Loucy (cell line): ENCODE measurements at regions not wholly inside any gene's neighbourhood (a gene's known extent, or its start where the extent isn't known, plus 50 kb on each side); places are given as distances from the start of the nearest gene placed in this dataset.

Experiments
- EZH2phosphoT487 ChIP-seq: fragments of 200-600 bp; IDR thresholded peaks from 2 replicates; pipeline ENCODE4 v1.6.1; 2018; ENCODE audit warnings: antibody characterized with exemption, mild to moderate bottlenecking, moderate library complexity, borderline replicate concordance
- TF ChIP-seq, protein P1 (sequence below): fragments of 200-600 bp; sonication (generic); conservative IDR thresholded peaks from 2 replicates; pipeline ENCODE4 v1.5.1; 2014; ENCODE audit warnings: mild to moderate bottlenecking, antibody characterized with exemption, low read length

DNA sequence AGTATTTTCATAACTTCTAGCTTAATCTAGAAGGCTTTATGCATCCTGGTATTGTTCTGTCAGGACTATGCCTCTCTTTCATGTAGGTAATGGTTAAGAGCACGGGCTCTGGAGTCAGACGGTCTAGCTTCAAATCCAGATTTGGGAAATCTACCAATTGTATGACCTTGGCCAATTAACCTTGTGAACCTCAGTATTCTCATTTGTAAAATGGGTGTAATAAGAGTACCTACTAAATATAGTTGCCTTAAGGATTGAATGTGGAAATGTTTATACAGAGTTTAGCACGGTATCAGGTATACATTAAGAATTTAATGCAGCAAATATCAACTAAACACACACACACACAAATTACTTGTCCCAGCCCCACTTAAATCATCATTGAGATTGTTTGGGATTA is 97.3 kb upstream of the RAB3GAP2 start:
- TF ChIP-seq, protein P1, sequence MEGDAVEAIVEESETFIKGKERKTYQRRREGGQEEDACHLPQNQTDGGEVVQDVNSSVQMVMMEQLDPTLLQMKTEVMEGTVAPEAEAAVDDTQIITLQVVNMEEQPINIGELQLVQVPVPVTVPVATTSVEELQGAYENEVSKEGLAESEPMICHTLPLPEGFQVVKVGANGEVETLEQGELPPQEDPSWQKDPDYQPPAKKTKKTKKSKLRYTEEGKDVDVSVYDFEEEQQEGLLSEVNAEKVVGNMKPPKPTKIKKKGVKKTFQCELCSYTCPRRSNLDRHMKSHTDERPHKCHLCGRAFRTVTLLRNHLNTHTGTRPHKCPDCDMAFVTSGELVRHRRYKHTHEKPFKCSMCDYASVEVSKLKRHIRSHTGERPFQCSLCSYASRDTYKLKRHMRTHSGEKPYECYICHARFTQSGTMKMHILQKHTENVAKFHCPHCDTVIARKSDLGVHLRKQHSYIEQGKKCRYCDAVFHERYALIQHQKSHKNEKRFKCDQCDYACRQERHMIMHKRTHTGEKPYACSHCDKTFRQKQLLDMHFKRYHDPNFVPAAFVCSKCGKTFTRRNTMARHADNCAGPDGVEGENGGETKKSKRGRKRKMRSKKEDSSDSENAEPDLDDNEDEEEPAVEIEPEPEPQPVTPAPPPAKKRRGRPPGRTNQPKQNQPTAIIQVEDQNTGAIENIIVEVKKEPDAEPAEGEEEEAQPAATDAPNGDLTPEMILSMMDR: no peak
- no peak for TF ChIP-seq EZH2phosphoT487
